Neural crest cell (in vitro differentiated cells): ENCODE measurements at regions not wholly inside any gene's neighbourhood (a gene's known extent, or its start where the extent isn't known, plus 50 kb on each side); places are given as distances from the start of the nearest gene placed in this dataset.
"Not testable (repeated sequence)": the region's sequence is repeated elsewhere in the genome, so short reads cannot be mapped to it uniquely, and the experiment has no call there.

Source experiments
- DNase-seq: peaks from one replicate; pipeline ENCODE4 v3.0.0; 2021; ENCODE audit warnings: low read depth, mixed read lengths, low spot score
- H3K27ac Mint-ChIP-seq: one replicate; pipeline ENCODE4 v1.8.0; 2021; ENCODE audit warnings: mild to moderate bottlenecking, mixed read lengths; ENCODE audit not compliant: unreplicated experiment
- H3K27me3 Mint-ChIP-seq: 2 replicates; pipeline ENCODE4 v1.8.0; 2021; ENCODE audit warnings: low read depth, mild to moderate bottlenecking, mixed read lengths
- H3K36me3 Mint-ChIP-seq: 2 replicates; pipeline ENCODE4 v1.8.0; 2021; ENCODE audit warnings: low read depth, mild to moderate bottlenecking, mixed read lengths
- H3K4me1 Mint-ChIP-seq: 2 replicates; pipeline ENCODE4 v1.8.0; 2021; ENCODE audit warnings: mixed read lengths
- H3K4me3 Mint-ChIP-seq: one replicate; pipeline ENCODE4 v1.8.0; 2021; ENCODE audit warnings: mild to moderate bottlenecking, mixed read lengths
- H3K9me3 Mint-ChIP-seq: 2 replicates; pipeline ENCODE4 v1.8.0; 2021; ENCODE audit warnings: mixed read lengths
- CTCF ChIP-seq: fragments of 200-600 bp; sonication (generic); conservative IDR thresholded peaks from 2 replicates; pipeline ENCODE4 v1.5.0; 2021; ENCODE audit warnings: antibody characterized with exemption, mild to moderate bottlenecking

GRCh38 chr10:5288359-5288758 lies 76.4 kb upstream of the UCN3 start:
- Mint-ChIP-seq H3K9me3 (peaks cover 3% of the 10 kb centered on the region), H3K27me3 (no peaks in the 10 kb centered on the region), H3K4me3 (no peak overlapping the region), H3K36me3 (no peaks in the 10 kb centered on the region), H3K4me1 (peaks cover 16% of the 10 kb centered on the region), H3K27ac (no peak overlapping the region)
- TF ChIP-seq CTCF = no peak
- no peak for DNase-seq

- peaks cover 24% of the 10 kb centered on the region for H3K4me1 Mint-ChIP-seq
- DNase-seq, H3K36me3 Mint-ChIP-seq, H3K9me3 Mint-ChIP-seq, H3K27me3 Mint-ChIP-seq, H3K4me3 Mint-ChIP-seq, H3K27ac Mint-ChIP-seq: not testable (repeated sequence)
Observed at GRCh38 chr10:5289228-5289627, 75.5 kb upstream of the UCN3 start.

- DNase-seq = no peak
- no peaks in the 10 kb centered on the region for H3K27me3 Mint-ChIP-seq
- H3K9me3 Mint-ChIP-seq = peaks cover 6% of the 10 kb centered on the region
- no peak overlapping the region for H3K4me3 Mint-ChIP-seq
- no peaks in the 10 kb centered on the region for H3K36me3 Mint-ChIP-seq
- no peak for TF ChIP-seq CTCF
- peak overlapping the region; percentile 43 for H3K27ac Mint-ChIP-seq
- peaks cover 26% of the 10 kb centered on the region for H3K4me1 Mint-ChIP-seq
Observed at GRCh38 chr10:5291501-5292195, 73.1 kb upstream of the UCN3 start.

GRCh38 chr10:5292196-5292735 lies 72.5 kb upstream of the UCN3 start:
- DNase-seq = no peak
- no peak for TF ChIP-seq CTCF
- Mint-ChIP-seq H3K27me3 (no peaks in the 10 kb centered on the region), H3K4me3 (no peak overlapping the region), H3K36me3 (no peaks in the 10 kb centered on the region), H3K4me1 (peaks cover 26% of the 10 kb centered on the region), H3K9me3 (peaks cover 6% of the 10 kb centered on the region), H3K27ac (peak overlapping the region; percentile 43)

- not testable (repeated sequence) for DNase-seq, H3K9me3 Mint-ChIP-seq, H3K36me3 Mint-ChIP-seq, H3K27ac Mint-ChIP-seq, H3K4me3 Mint-ChIP-seq, H3K27me3 Mint-ChIP-seq
- peaks cover 26% of the 10 kb centered on the region for H3K4me1 Mint-ChIP-seq
Observed at GRCh38 chr10:5292970-5293369, 71.8 kb upstream of the UCN3 start.

GRCh38 chr10:5293691-5294550 lies 70.8 kb upstream of the UCN3 start:
- Mint-ChIP-seq H3K36me3 (no peaks in the 10 kb centered on the region), H3K4me1 (peaks cover 26% of the 10 kb centered on the region), H3K27me3 (no peaks in the 10 kb centered on the region), H3K4me3 (no peak overlapping the region), H3K27ac (peak overlapping the region; percentile 63), H3K9me3 (peaks cover 6% of the 10 kb centered on the region)
- peak; percentile 55 for TF ChIP-seq CTCF
- DNase-seq = peak; percentile 65
